GM12878 (cell line): ENCODE measurements at regions not wholly inside any gene's neighbourhood (a gene's known extent, or its start where the extent isn't known, plus 50 kb on each side); places are given as distances from the start of the nearest gene placed in this dataset.

Source experiments
- ATAC-seq: fragments of 200-7000 bp; cut with Tn5 transposase; 3 replicates; pipeline ENCODE4 v1.9.1; 2020; ENCODE audit warnings: mild to moderate bottlenecking, moderate library complexity
- BruUV-seq: library from RNA; stranded (reverse); fragments of 400-500 nt; replicated peaks from 2 replicates; lab custom pipeline; 2021; lab: Mats Ljungman, UMichigan
- CTCF ChIA-PET: fragments of 300-600 bp; sonication (Branson Sonifier 250); formaldehyde crosslinking; extraction: SDS; loops from one replicate; lab custom pipeline; 2021; ENCODE audit warnings: inconsistent platforms; lab: Yijun Ruan, JAX
- POLR2A ChIA-PET: fragments of 350-600 bp; formaldehyde crosslinking; extraction: SDS; loops from one replicate; lab custom pipeline; 2021; ENCODE audit warnings: inconsistent platforms; lab: Charles Lee
- RAD21 ChIA-PET: fragments of 300-600 bp; sonication (Branson Sonifier 250); formaldehyde crosslinking; loops from one replicate; lab custom pipeline; 2023; ENCODE audit warnings: antibody characterized with exemption; ENCODE audit not compliant: unreplicated experiment; lab: Charles Lee
- SMC1A ChIA-PET: fragments of 300-600 bp; sonication (Branson Sonifier 250); formaldehyde crosslinking; loops from one replicate; lab custom pipeline; 2023; ENCODE audit not compliant: unreplicated experiment, uncharacterized antibody; lab: Charles Lee
- DNase-seq: peaks from one replicate; pipeline ENCODE4 v3.0.0-alpha.2; 2011; ENCODE audit warnings: low read depth, low spot score
- FAIRE-seq: peaks from 3 replicates; lab custom pipeline; 2011; peaks lifted over from hg19 to GRCh38; lab: Jason Lieb, UNC
- H2AFZ ChIP-seq: 2 replicates; pipeline ENCODE4 v1.6.0; 2011; ENCODE audit warnings: low read depth, low read length, control low read depth; ENCODE audit not compliant: control insufficient read depth
- H3K27ac ChIP-seq: 2 replicates; pipeline ENCODE4 v1.5.1; 2011; ENCODE audit warnings: control low read depth; ENCODE audit not compliant: control insufficient read depth, insufficient read depth
- H3K27me3 ChIP-seq, 2 experiments: replicated peaks in 1 of 2; 2 replicates each; pipeline versions ENCODE4 v1.6.0 to v1.6.1; 2011; ENCODE audit warnings: low read length in 1 of 2; ENCODE audit not compliant: control insufficient read depth in 2 of 2, insufficient read depth in 2 of 2
- H3K36me3 ChIP-seq, 2 experiments: 2 replicates each; pipeline ENCODE4 v1.5.1; 2011; ENCODE audit warnings: low read length in 1 of 2; ENCODE audit not compliant: control insufficient read depth in 2 of 2, insufficient read depth in 2 of 2
- H3K4me1 ChIP-seq: 2 replicates; pipeline ENCODE4 v1.6.1; 2011; ENCODE audit warnings: mild to moderate bottlenecking, low read length, moderate library complexity, mixed read lengths; ENCODE audit not compliant: control insufficient read depth, insufficient read depth
- H3K4me2 ChIP-seq: 2 replicates; pipeline ENCODE4 v1.6.0; 2011; ENCODE audit warnings: control low read depth; ENCODE audit not compliant: control insufficient read depth, insufficient read depth
- H3K4me3 ChIP-seq: fragments of 200-600 bp; sonication (generic); 2 replicates; pipeline ENCODE4 v1.5.1; 2016
- H3K79me2 ChIP-seq: 2 replicates; pipeline ENCODE4 v1.6.0; 2011; ENCODE audit warnings: low read length; ENCODE audit not compliant: control insufficient read depth, insufficient read depth
- H3K9ac ChIP-seq: 2 replicates; pipeline ENCODE4 v1.8.0; 2011; ENCODE audit warnings: low read length, control low read depth, mixed read lengths; ENCODE audit not compliant: control insufficient read depth, insufficient read depth
- H3K9me3 ChIP-seq: replicated peaks from 3 replicates; pipeline ENCODE4 v1.5.1; 2011; ENCODE audit warnings: mild to moderate bottlenecking, low read length; ENCODE audit not compliant: control insufficient read depth, insufficient read depth
- H4K20me1 ChIP-seq: 2 replicates; pipeline ENCODE4 v1.6.0; 2011; ENCODE audit not compliant: control insufficient read depth, insufficient read depth
- BACH1 ChIP-seq: fragments of 450-650 bp; IDR thresholded peaks from 2 replicates; pipeline ENCODE4 v1.6.1; 2017; ENCODE audit warnings: mild to moderate bottlenecking, borderline replicate concordance
- BHLHE40 ChIP-seq, 2 experiments: fragments of 450-650 bp in 1 of 2; IDR thresholded peaks; 2 replicates each; pipeline ENCODE4 v1.6.1; 2011 to 2017; ENCODE audit warnings: low read depth in 2 of 2, borderline replicate concordance in 1 of 2, improper control_type of control experiment in 1 of 2, low read length in 1 of 2, mild to moderate bottlenecking in 1 of 2
- CHD1 ChIP-seq: IDR thresholded peaks from 2 replicates; pipeline ENCODE4 v1.6.1; 2012; ENCODE audit warnings: low read depth, low read length, improper control_type of control experiment
- CHD4 ChIP-seq: fragments of 200-600 bp; sonication (generic); IDR thresholded peaks from 2 replicates; pipeline ENCODE4 v1.6.1; 2016; ENCODE audit warnings: mild to moderate bottlenecking
- CUX1 ChIP-seq: IDR thresholded peaks from 2 replicates; pipeline ENCODE4 v1.6.1; 2012; ENCODE audit warnings: improper control_type of control experiment, low read depth, low read length; ENCODE audit not compliant: insufficient replicate concordance
- KDM1A ChIP-seq: fragments of 200-600 bp; sonication (generic); IDR thresholded peaks from 2 replicates; pipeline ENCODE4 v1.6.1; 2016; ENCODE audit warnings: borderline replicate concordance
- POLR2AphosphoS2 ChIP-seq: IDR thresholded peaks from 2 replicates; pipeline ENCODE4 v1.6.1; 2011; ENCODE audit warnings: low read depth, mild to moderate bottlenecking, low read length, improper control_type of control experiment, moderate library complexity
- POLR2AphosphoS5 ChIP-seq: IDR thresholded peaks from 2 replicates; pipeline ENCODE4 v1.6.1; 2011; ENCODE audit warnings: mild to moderate bottlenecking, low read length, inconsistent platforms
- SREBF1 ChIP-seq: IDR thresholded peaks from 2 replicates; pipeline ENCODE4 v1.6.1; 2012; ENCODE audit warnings: mild to moderate bottlenecking, low read length
- TAF1 ChIP-seq: IDR thresholded peaks from 2 replicates; pipeline ENCODE4 v1.6.1; 2011; ENCODE audit warnings: mild to moderate bottlenecking, low read depth, low read length, borderline replicate concordance
- TCF12 ChIP-seq: IDR thresholded peaks from 2 replicates; pipeline ENCODE4 v1.6.1; 2011; ENCODE audit warnings: low read depth, mild to moderate bottlenecking, low read length
- ZBED1 ChIP-seq: IDR thresholded peaks from 2 replicates; pipeline ENCODE4 v1.6.1; 2016; ENCODE audit warnings: borderline replicate concordance
- WGBS: methylation state at CpG from one replicate; pipeline ENCODE4 v1.1.6; 2016; ENCODE audit warnings: low lambda C conversion rate; ENCODE audit not compliant: insufficient replicate concordance, insufficient coverage; ENCODE audit errors: missing lambda C conversion rate; 5-methylcytosine and 5-hydroxymethylcytosine counted together
- in situ Hi-C: fragments of 300-500 bp; cut with MboI; formaldehyde crosslinking; loops from 9 replicates; pipeline ENCODE4 v1.14.3; 2018; ENCODE audit warnings: mixed read lengths
- intact Hi-C: fragments of 100-400 bp; cut with micrococcal nuclease; formaldehyde crosslinking; loops from one replicate; pipeline ENCODE4 v1.14.2; 2022; ENCODE audit not compliant: unreplicated experiment

GRCh38 chr12:115467531-115467930, 783.6 kb upstream of the TBX3 start:
- Histone ChIP-seq H3K79me2 (no peaks in the 10 kb centered on the region), H3K27ac (no peak overlapping the region), H2AFZ (no peak overlapping the region), H3K27me3 (no peaks in the 10 kb centered on the region), H4K20me1 (no peaks in the 10 kb centered on the region), H3K4me3 (no peak overlapping the region), H3K9me3 (no peaks in the 10 kb centered on the region), H3K4me2 (no peak overlapping the region), H3K36me3 (no peaks in the 10 kb centered on the region), H3K4me1 (no peaks in the 10 kb centered on the region), H3K9ac (no peak overlapping the region)
- ChIA-PET POLR2A (no interaction called here), RAD21 (no interaction called here), CTCF (interaction anchor here (0.6 kb wide), 1 partner anchor 311 kb away, joined by 3 read pairs; no protein-coding TSS in a partner anchor), SMC1A (interaction anchor here (0.6 kb wide), 1 partner anchor 113 kb away, joined by 4 read pairs; no protein-coding TSS in a partner anchor)
- DNase-seq (no peak), FAIRE-seq (no peak), ATAC-seq (no peak)
- in situ Hi-C loops, result no loop called here
- TF ChIP-seq BACH1, result no peak
- no peak for TF ChIP-seq SREBF1
- no peak for TF ChIP-seq ZBED1
- TF ChIP-seq KDM1A, result no peak
- TF ChIP-seq BHLHE40 (IDR thresholded peaks at IDR 0.05; ENCODE audit: borderline replicate concordance in 1 of 2, low read depth in 2 of 2, low read length in 1 of 2), result no peak
- no peak for TF ChIP-seq CHD1
- BruUV-seq, result no TSS peak
- 48% methylated on average over 2 of the region's 2 CpGs for WGBS
- intact Hi-C loops, result no loop called here

- H3K4me3 ChIP-seq, result no peak overlapping the region
- no peaks in the 10 kb centered on the region for H3K79me2 ChIP-seq
- in situ Hi-C loops, result no loop called here
- POLR2A ChIA-PET, result no interaction called here
- no peaks in the 10 kb centered on the region for H3K36me3 ChIP-seq
- BruUV-seq, result no TSS peak
- intact Hi-C loops, result no loop called here
- 36% methylated on average over 4 of the region's 4 CpGs for WGBS
- CTCF ChIA-PET, result no interaction called here
- no peaks in the 10 kb centered on the region for H4K20me1 ChIP-seq
- DNase-seq (no peak), FAIRE-seq (no peak), ATAC-seq (no peak)
- H3K27ac ChIP-seq, result no peak overlapping the region
- no peak overlapping the region for H3K4me2 ChIP-seq
- no peaks in the 10 kb centered on the region for H3K4me1 ChIP-seq
- no peak overlapping the region for H2AFZ ChIP-seq
- SMC1A ChIA-PET, result no interaction called here
- H3K9ac ChIP-seq, result no peak overlapping the region
- H3K27me3 ChIP-seq, result no peaks in the 10 kb centered on the region
- H3K9me3 ChIP-seq, result no peaks in the 10 kb centered on the region; the same call in 2 of the 3 replicates
- RAD21 ChIA-PET, result no interaction called here
- TF ChIP-seq POLR2AphosphoS2 (no peak), TCF12 (no peak), CHD4 (no peak), POLR2AphosphoS5 (no peak), CUX1 (no peak), TAF1 (no peak), BHLHE40 (IDR thresholded peaks at IDR 0.05; ENCODE audit: borderline replicate concordance in 1 of 2, low read depth in 2 of 2, low read length in 1 of 2) (no peak)
Observed at GRCh38 chr12:115466076-115466475, 782.1 kb upstream of the TBX3 start.
